PFSK-1 (cell line): ENCODE measurements at regions not wholly inside any gene's neighbourhood (a gene's known extent, or its start where the extent isn't known, plus 50 kb on each side); places are given as distances from the start of the nearest gene placed in this dataset.

Source experiments
- POLR2AphosphoS5 ChIP-seq: IDR thresholded peaks from 2 replicates; pipeline ENCODE4 v1.6.1; 2012; ENCODE audit warnings: low read depth, mild to moderate bottlenecking, control low read depth, low read length, moderate library complexity
- SIN3A ChIP-seq: IDR thresholded peaks from 2 replicates; pipeline ENCODE4 v1.6.1; 2012; ENCODE audit warnings: mild to moderate bottlenecking, low read length, moderate library complexity, borderline replicate concordance; ENCODE audit not compliant: insufficient read depth
- TAF1 ChIP-seq: IDR thresholded peaks from 2 replicates; pipeline ENCODE4 v1.6.1; 2012; ENCODE audit warnings: low read length, control low read depth, borderline replicate concordance; ENCODE audit not compliant: insufficient read depth
- TF ChIP-seq, protein P1 (sequence below), 2 experiments: IDR thresholded peaks; 2 replicates each; pipeline versions ENCODE4 v1.6.1 to v1.8.0; 2011 to 2012; ENCODE audit warnings: low read depth in 2 of 2, low read length in 2 of 2, control low read depth in 1 of 2, inconsistent platforms in 1 of 2, mild to moderate bottlenecking in 1 of 2, moderate library complexity in 1 of 2; ENCODE audit not compliant: insufficient read depth in 1 of 2

DNA sequence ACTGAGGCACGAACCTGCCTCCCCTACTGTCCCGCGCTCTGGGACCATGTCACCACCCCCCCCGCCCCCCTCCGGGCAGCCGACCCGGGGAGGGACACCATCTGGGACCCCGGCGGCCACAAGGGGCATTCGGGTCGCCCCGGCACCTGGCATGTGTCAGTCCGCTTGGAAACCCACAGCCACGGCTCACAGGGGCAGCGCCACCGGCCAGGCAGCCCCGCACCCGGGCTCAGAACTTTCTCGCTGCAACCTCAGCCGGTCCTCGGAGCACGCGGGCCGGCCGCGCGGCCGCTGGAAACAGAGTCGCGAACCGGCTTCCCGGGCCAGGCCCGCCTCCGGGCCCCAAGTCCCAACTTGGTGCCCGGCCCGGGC lies 159.9 kb upstream of the GRK3 start:
- no peak for TF ChIP-seq POLR2AphosphoS5
- no peak for TF ChIP-seq SIN3A
- TF ChIP-seq, protein P1, sequence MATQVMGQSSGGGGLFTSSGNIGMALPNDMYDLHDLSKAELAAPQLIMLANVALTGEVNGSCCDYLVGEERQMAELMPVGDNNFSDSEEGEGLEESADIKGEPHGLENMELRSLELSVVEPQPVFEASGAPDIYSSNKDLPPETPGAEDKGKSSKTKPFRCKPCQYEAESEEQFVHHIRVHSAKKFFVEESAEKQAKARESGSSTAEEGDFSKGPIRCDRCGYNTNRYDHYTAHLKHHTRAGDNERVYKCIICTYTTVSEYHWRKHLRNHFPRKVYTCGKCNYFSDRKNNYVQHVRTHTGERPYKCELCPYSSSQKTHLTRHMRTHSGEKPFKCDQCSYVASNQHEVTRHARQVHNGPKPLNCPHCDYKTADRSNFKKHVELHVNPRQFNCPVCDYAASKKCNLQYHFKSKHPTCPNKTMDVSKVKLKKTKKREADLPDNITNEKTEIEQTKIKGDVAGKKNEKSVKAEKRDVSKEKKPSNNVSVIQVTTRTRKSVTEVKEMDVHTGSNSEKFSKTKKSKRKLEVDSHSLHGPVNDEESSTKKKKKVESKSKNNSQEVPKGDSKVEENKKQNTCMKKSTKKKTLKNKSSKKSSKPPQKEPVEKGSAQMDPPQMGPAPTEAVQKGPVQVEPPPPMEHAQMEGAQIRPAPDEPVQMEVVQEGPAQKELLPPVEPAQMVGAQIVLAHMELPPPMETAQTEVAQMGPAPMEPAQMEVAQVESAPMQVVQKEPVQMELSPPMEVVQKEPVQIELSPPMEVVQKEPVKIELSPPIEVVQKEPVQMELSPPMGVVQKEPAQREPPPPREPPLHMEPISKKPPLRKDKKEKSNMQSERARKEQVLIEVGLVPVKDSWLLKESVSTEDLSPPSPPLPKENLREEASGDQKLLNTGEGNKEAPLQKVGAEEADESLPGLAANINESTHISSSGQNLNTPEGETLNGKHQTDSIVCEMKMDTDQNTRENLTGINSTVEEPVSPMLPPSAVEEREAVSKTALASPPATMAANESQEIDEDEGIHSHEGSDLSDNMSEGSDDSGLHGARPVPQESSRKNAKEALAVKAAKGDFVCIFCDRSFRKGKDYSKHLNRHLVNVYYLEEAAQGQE (IDR thresholded peaks at IDR 0.05; ENCODE audit: insufficient read depth in 1 of 2, low read depth in 2 of 2, low read length in 2 of 2) = no peak
- TF ChIP-seq TAF1 = no peak
